ENCODE measurements at regions not wholly inside any gene's neighbourhood (a gene's known extent, or its start where the extent isn't known, plus 50 kb on each side); places are given as distances from the start of the nearest gene placed in this dataset.
"Not testable (repeated sequence)": the region's sequence is repeated elsewhere in the genome, so short reads cannot be mapped to it uniquely, and the experiment has no call there.

- no peak for DNase-seq
These were observed 78.0 kb upstream of the ATP5PO start for GRCh38 chr21:33993286-33994231.

- DNase-seq, result not testable (repeated sequence)
These were observed 76.8 kb upstream of the ATP5PO start for GRCh38 chr21:33992412-33992811.

GRCh38 chr21:33991133-33991532 is 75.5 kb upstream of the ATP5PO start:
- no peak for DNase-seq

- DNase-seq, result no peak
These were observed 73.8 kb upstream of the ATP5PO start for GRCh38 chr21:33989440-33989839.

- DNase-seq, result no peak
These were observed 72.8 kb upstream of the ATP5PO start for GRCh38 chr21:33988237-33989017.

- no peak for DNase-seq
These were observed 71.9 kb upstream of the ATP5PO start for GRCh38 chr21:33987461-33987860.

- no peak for DNase-seq
These were observed 69.8 kb upstream of the ATP5PO start for GRCh38 chr21:33985117-33986050.

- no peak for DNase-seq
These were observed 68.4 kb upstream of the ATP5PO start for GRCh38 chr21:33984021-33984481.

GRCh38 chr21:33981391-33982101 is 65.9 kb upstream of the ATP5PO start:
- no peak for DNase-seq

GRCh38 chr21:33980276-33980916 is 64.8 kb upstream of the ATP5PO start:
- no peak for DNase-seq

GRCh38 chr21:33978585-33978984 is 63.0 kb upstream of the ATP5PO start:
- no peak for DNase-seq

- no peak for DNase-seq
These were observed 62.2 kb upstream of the ATP5PO start for GRCh38 chr21:33977721-33978369.

GRCh38 chr21:33977017-33977720 is 61.6 kb upstream of the ATP5PO start:
- no peak for DNase-seq

GRCh38 chr21:33976082-33977016 is 60.7 kb upstream of the ATP5PO start:
- DNase-seq, result peak; percentile 59

- DNase-seq, result peak; percentile 46
These were observed 60.0 kb upstream of the ATP5PO start for GRCh38 chr21:33975548-33976081.

- DNase-seq, result no peak
These were observed 59.2 kb upstream of the ATP5PO start for GRCh38 chr21:33974513-33975468.

GRCh38 chr21:33973268-33973667 is 57.7 kb upstream of the ATP5PO start:
- DNase-seq, result no peak

GRCh38 chr21:33972539-33972938 is 56.9 kb upstream of the ATP5PO start:
- DNase-seq, result no peak

All from stimulated activated CD4-positive, alpha-beta T cell treated with anti-CD3 and anti-CD28 coated beads, Interleukin-4, amount 100 ng/mL, for 1 hour (primary cell).